HAP-1 (cell line): ENCODE measurements at regions not wholly inside any gene's neighbourhood (a gene's known extent, or its start where the extent isn't known, plus 50 kb on each side); places are given as distances from the start of the nearest gene placed in this dataset.
A peak's percentile ranks its signal among the peaks of the same experiment; 100 is the strongest.
"Not testable (repeated sequence)": the region's sequence is repeated elsewhere in the genome, so short reads cannot be mapped to it uniquely, and the experiment has no call there.

Experiments
- DNase-seq, 2 experiments: peaks; one replicate each; pipeline ENCODE4 v3.0.0-alpha.2; 2016 to 2020; ENCODE audit warnings: low spot score in 2 of 2
- H3K27me3 ChIP-seq: fragments of 250-450 bp; sonication (Bioruptor Pico); 2 replicates; pipeline ENCODE4 v1.5.1; 2020; ENCODE audit warnings: low read depth, mild to moderate bottlenecking, moderate library complexity
- H3K36me3 ChIP-seq: fragments of 250-450 bp; sonication (Bioruptor Pico); replicated peaks from 2 replicates; pipeline ENCODE4 v1.5.1; 2020; ENCODE audit warnings: mild to moderate bottlenecking
- H3K4me1 ChIP-seq: fragments of 250-450 bp; sonication (Bioruptor Pico); 2 replicates; pipeline ENCODE4 v1.5.1; 2020; ENCODE audit warnings: mild to moderate bottlenecking
- H3K4me3 ChIP-seq: fragments of 250-450 bp; sonication (Bioruptor Pico); 2 replicates; pipeline ENCODE4 v1.5.1; 2020; ENCODE audit warnings: mild to moderate bottlenecking, moderate library complexity
- H3K9me3 ChIP-seq: fragments of 250-450 bp; sonication (Bioruptor Pico); 2 replicates; pipeline ENCODE4 v1.5.1; 2020; ENCODE audit warnings: mild to moderate bottlenecking, moderate library complexity
- in situ Hi-C: fragments of 300-500 bp; cut with MboI; formaldehyde crosslinking; loops from 3 replicates; pipeline ENCODE4 v1.14.3; 2020; ENCODE audit warnings: low sequenced_read_pairs, inconsistent platforms, mixed read lengths

DNA sequence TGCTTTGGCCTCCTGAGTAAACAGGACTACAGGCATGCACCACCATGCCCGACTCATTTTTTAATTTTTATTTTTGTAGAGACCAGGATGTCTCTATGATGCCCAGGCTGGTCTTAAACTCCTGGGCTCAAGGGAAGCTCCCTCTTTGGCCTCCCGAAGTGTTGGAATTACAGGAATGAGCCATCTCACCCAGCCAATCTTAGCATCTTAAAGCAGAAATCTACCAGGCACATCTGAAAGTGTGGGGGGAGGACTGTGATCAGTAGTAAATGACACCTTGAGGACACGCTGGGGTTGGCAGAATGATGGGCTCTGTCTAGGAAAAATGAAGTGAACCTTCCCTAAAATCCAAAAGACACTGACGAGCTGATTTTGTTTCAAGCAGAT, 149.2 kb downstream of the SPATA18 start:
- Histone ChIP-seq H3K9me3 (no peaks in the 10 kb centered on the region), H3K27me3 (no peaks in the 10 kb centered on the region), H3K4me3 (no peak overlapping the region), H3K4me1 (no peaks in the 10 kb centered on the region), H3K36me3 (no peaks in the 10 kb centered on the region)
- in situ Hi-C loops: no loop called here
- no peak for DNase-seq

- no peaks in the 10 kb centered on the region for H3K36me3 ChIP-seq
- H3K27me3 ChIP-seq: no peaks in the 10 kb centered on the region
- H3K4me1 ChIP-seq: no peaks in the 10 kb centered on the region
- H3K4me3 ChIP-seq: no peak overlapping the region
- DNase-seq: no peak
- in situ Hi-C loops: no loop called here
- no peaks in the 10 kb centered on the region for H3K9me3 ChIP-seq
Measured at GRCh38 chr4:52201715-52202114, 150.6 kb downstream of the SPATA18 start.

DNA sequence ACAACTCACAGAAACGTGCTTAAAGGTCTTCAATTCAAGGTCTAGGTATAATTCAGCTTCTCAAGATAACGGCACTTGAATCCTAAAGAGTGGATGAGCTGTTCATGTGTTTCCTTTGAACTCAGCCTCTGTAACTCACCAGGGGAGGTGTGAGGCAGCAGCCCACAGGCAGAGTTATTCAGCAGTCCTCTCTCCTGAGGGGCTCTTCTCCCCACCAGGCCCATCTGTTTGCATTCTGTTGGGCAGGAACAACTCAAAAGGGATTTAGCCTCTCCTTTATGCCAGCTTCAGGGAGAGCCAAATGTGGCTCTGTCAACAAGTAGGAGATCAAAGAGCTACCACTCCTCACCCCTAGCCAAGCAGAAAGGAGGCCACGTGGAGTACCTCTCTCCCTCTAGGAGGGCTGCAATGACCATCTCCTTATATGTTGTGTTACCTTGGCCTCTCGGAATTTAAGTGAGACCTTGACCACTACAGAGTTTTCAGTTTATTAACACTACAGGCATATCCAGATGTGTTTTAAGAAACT, 151.2 kb downstream of the SPATA18 start:
- Histone ChIP-seq H3K4me1 (no peaks in the 10 kb centered on the region), H3K36me3 (no peaks in the 10 kb centered on the region), H3K9me3 (no peaks in the 10 kb centered on the region), H3K27me3 (no peaks in the 10 kb centered on the region), H3K4me3 (no peak overlapping the region)
- in situ Hi-C loops: no loop called here
- DNase-seq: no peak

- DNase-seq: no peak
- in situ Hi-C loops: no loop called here
Measured at GRCh38 chr4:52202931-52203330, 151.8 kb downstream of the SPATA18 start.

DNA sequence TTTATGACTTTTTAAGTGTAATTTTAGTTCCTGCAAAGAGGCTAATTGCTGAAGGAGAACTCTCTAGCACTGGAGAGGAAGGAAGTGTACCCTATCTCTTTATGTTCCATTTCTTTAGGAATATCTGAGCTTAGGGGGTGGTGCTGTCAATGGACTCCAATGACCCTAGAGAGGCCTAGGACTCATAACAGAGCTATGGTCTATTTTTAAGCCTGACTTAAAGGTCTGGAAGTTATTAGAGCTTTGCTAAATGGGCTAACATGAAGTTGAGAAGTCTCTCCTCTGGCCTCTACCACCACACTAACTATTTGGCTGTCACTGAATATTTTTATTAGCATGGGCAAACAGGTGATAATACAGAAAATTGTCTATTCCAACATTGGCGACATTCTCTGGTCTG, 152.2 kb downstream of the SPATA18 start:
- Histone ChIP-seq H3K27me3 (no peaks in the 10 kb centered on the region), H3K9me3 (no peaks in the 10 kb centered on the region), H3K4me1 (no peaks in the 10 kb centered on the region), H3K36me3 (no peaks in the 10 kb centered on the region), H3K4me3 (no peak overlapping the region)
- no peak for DNase-seq
- in situ Hi-C loops: no loop called here

More at GRCh38 chr4:52202931-52203330, 151.8 kb downstream of the SPATA18 start:
- no peaks in the 10 kb centered on the region for H3K9me3 ChIP-seq
- H3K4me1 ChIP-seq: no peaks in the 10 kb centered on the region
- no peaks in the 10 kb centered on the region for H3K27me3 ChIP-seq
- no peak overlapping the region for H3K4me3 ChIP-seq
- H3K36me3 ChIP-seq: no peaks in the 10 kb centered on the region

- in situ Hi-C loops: no loop called here
- H3K4me3 ChIP-seq: no peak overlapping the region
- no peak for DNase-seq
Measured at GRCh38 chr4:52204921-52205320, 153.8 kb downstream of the SPATA18 start.

GRCh38 chr4:52207146-52207545, 156.0 kb downstream of the SPATA18 start:
- DNase-seq, H3K27me3 ChIP-seq, H3K4me3 ChIP-seq, in situ Hi-C loops, H3K9me3 ChIP-seq, H3K4me1 ChIP-seq, H3K36me3 ChIP-seq: not testable (repeated sequence)

More at GRCh38 chr4:52204921-52205320, 153.8 kb downstream of the SPATA18 start:
- H3K27me3 ChIP-seq: no peaks in the 10 kb centered on the region
- no peaks in the 10 kb centered on the region for H3K9me3 ChIP-seq
- H3K36me3 ChIP-seq: no peaks in the 10 kb centered on the region
- no peaks in the 10 kb centered on the region for H3K4me1 ChIP-seq

GRCh38 chr4:52212702-52213101, 161.6 kb downstream of the SPATA18 start:
- in situ Hi-C loops: no loop called here
- H3K4me3 ChIP-seq: no peak overlapping the region
- H3K36me3 ChIP-seq: no peaks in the 10 kb centered on the region
- no peaks in the 10 kb centered on the region for H3K4me1 ChIP-seq
- no peaks in the 10 kb centered on the region for H3K9me3 ChIP-seq
- no peak for DNase-seq
- H3K27me3 ChIP-seq: no peaks in the 10 kb centered on the region

- DNase-seq: no peak
- Histone ChIP-seq H3K4me1 (peaks cover 6% of the 10 kb centered on the region), H3K27me3 (no peaks in the 10 kb centered on the region; the same call in 1 of the 2 replicates), H3K36me3 (no peaks in the 10 kb centered on the region), H3K9me3 (no peaks in the 10 kb centered on the region), H3K4me3 (no peak overlapping the region)
- in situ Hi-C loops: loop anchor here (25.0 kb wide), 2 partner anchors 756 to 2006 kb away; partner anchors contain the start of gene PDGFRA
Measured at GRCh38 chr4:52231526-52231925, 180.4 kb downstream of the SPATA18 start.

- Histone ChIP-seq H3K4me1 (peaks cover 6% of the 10 kb centered on the region), H3K4me3 (no peak overlapping the region)
- peak; percentile 22 to 81 for DNase-seq
Measured at GRCh38 chr4:52234561-52235440, 183.7 kb downstream of the SPATA18 start.

GRCh38 chr4:52235552-52236201, 184.6 kb downstream of the SPATA18 start:
- Histone ChIP-seq H3K27me3 (no peaks in the 10 kb centered on the region; the same call in 1 of the 2 replicates), H3K4me1 (peaks cover 6% of the 10 kb centered on the region), H3K9me3 (no peaks in the 10 kb centered on the region), H3K36me3 (no peaks in the 10 kb centered on the region), H3K4me3 (no peak overlapping the region)
- in situ Hi-C loops: loop anchor here (25.0 kb wide), 2 partner anchors 752 to 2002 kb away; partner anchors contain the start of gene PDGFRA
- DNase-seq: peak; percentile 14 to 57

More at GRCh38 chr4:52234561-52235440, 183.7 kb downstream of the SPATA18 start:
- in situ Hi-C loops: loop anchor here (25.0 kb wide), 2 partner anchors 752 to 2002 kb away; partner anchors contain the start of gene PDGFRA
- no peaks in the 10 kb centered on the region for H3K36me3 ChIP-seq
- H3K27me3 ChIP-seq: no peaks in the 10 kb centered on the region; the same call in 1 of the 2 replicates
- H3K9me3 ChIP-seq: no peaks in the 10 kb centered on the region

DNA sequence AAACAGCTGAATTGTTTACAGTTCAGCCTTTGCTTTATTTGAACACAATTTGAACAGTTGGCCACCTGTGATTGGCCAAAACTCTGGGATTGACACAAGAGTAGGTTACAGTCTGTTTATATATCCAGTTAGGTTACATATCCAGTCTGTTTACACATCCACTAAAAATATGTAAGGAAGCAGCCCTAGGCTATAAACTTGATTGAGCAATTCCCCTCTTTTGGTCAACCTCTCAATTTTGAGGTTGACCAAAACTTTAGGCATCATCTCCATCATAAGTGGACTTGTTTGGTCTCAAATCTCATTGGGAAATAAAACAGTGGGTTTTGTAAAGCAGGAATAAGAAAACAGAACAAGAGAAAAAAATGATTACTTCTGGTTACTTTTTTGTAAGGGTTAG, 190.8 kb downstream of the SPATA18 start:
- H3K4me1 ChIP-seq: no peaks in the 10 kb centered on the region; the same call in 1 of the 2 replicates
- no peaks in the 10 kb centered on the region for H3K36me3 ChIP-seq
- no peaks in the 10 kb centered on the region for H3K27me3 ChIP-seq
- H3K4me3 ChIP-seq: no peak overlapping the region
- in situ Hi-C loops: loop anchor here (25.0 kb wide), 2 partner anchors 745 to 1995 kb away; partner anchors contain the start of gene PDGFRA
- H3K9me3 ChIP-seq: no peaks in the 10 kb centered on the region
- DNase-seq: no peak

DNA sequence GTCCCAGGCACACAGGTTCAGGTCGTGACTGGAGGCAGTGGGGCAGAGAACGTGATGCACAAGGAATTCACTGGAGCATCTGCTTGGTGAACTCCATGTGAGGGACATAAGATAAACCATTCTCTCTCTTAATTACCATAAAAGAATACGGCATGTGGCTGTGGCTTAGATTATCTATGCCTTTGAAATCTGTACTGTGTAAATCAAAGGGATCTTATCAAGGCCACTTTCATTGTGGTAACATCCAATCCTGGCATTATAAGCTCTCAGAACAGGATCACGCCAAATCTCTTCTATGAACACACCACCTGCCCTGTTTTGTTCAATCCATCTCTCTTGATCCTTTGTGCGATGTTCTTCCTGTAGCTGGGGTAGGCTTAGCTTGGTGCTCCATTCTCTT, 192.3 kb downstream of the SPATA18 start:
- no peaks in the 10 kb centered on the region; the same call in 1 of the 2 replicates for H3K27me3 ChIP-seq
- in situ Hi-C loops: loop anchor here (25.0 kb wide), 2 partner anchors 744 to 1994 kb away; partner anchors contain the start of gene PDGFRA
- no peaks in the 10 kb centered on the region for H3K36me3 ChIP-seq
- DNase-seq: no peak
- no peaks in the 10 kb centered on the region; the same call in 1 of the 2 replicates for H3K4me1 ChIP-seq
- H3K9me3 ChIP-seq: no peaks in the 10 kb centered on the region
- H3K4me3 ChIP-seq: no peak overlapping the region
